MM.1S (cell line): ENCODE measurements at regions not wholly inside any gene's neighbourhood (a gene's known extent, or its start where the extent isn't known, plus 50 kb on each side); places are given as distances from the start of the nearest gene placed in this dataset.

Experiments
- DNase-seq: peaks from one replicate; pipeline ENCODE4 v3.0.0-alpha.2; 2015
- H2AFZ ChIP-seq: fragments of 300-600 bp; sonication (generic); 2 replicates; pipeline ENCODE4 v1.6.0; 2016; ENCODE audit warnings: antibody characterized with exemption, low read length
- H3F3A ChIP-seq: fragments of 300-600 bp; sonication (generic); 2 replicates; pipeline ENCODE4 v1.6.1; 2016; ENCODE audit warnings: mild to moderate bottlenecking, antibody characterized with exemption, low read length, moderate library complexity, mixed read lengths; ENCODE audit not compliant: insufficient read depth
- H3K27ac ChIP-seq: fragments of 300-600 bp; sonication (generic); 2 replicates; pipeline ENCODE4 v1.5.1; 2016; ENCODE audit warnings: mild to moderate bottlenecking, low read length
- H3K27me3 ChIP-seq: fragments of 300-600 bp; sonication (generic); replicated peaks from 2 replicates; pipeline ENCODE4 v1.6.0; 2016; ENCODE audit warnings: low read length; ENCODE audit not compliant: insufficient read depth
- H3K36me3 ChIP-seq: fragments of 300-600 bp; sonication (generic); replicated peaks from 2 replicates; pipeline ENCODE4 v1.6.1; 2016; ENCODE audit warnings: mild to moderate bottlenecking, low read length, mixed read lengths; ENCODE audit not compliant: insufficient read depth
- H3K4me1 ChIP-seq: fragments of 300-600 bp; sonication (generic); 2 replicates; pipeline ENCODE4 v1.6.1; 2016; ENCODE audit warnings: low read length, mixed read lengths
- H3K4me2 ChIP-seq: fragments of 300-600 bp; sonication (generic); 2 replicates; pipeline ENCODE4 v1.6.0; 2016; ENCODE audit warnings: low read depth, low read length
- H3K4me3 ChIP-seq: fragments of 300-600 bp; sonication (generic); 2 replicates; pipeline ENCODE4 v1.5.1; 2016; ENCODE audit warnings: low read length, mixed read lengths
- H3K79me2 ChIP-seq: fragments of 300-600 bp; sonication (generic); 2 replicates; pipeline ENCODE4 v1.6.1; 2016; ENCODE audit warnings: mixed run types, low read length, mixed read lengths
- H3K9ac ChIP-seq: fragments of 300-600 bp; sonication (generic); 2 replicates; pipeline ENCODE4 v1.6.1; 2016; ENCODE audit warnings: low read length, mixed read lengths
- H3K9me2 ChIP-seq: fragments of 300-600 bp; sonication (generic); replicated peaks from 2 replicates; pipeline ENCODE4 v1.6.1; 2016; ENCODE audit warnings: mild to moderate bottlenecking, low read length, mixed read lengths; ENCODE audit not compliant: insufficient read depth
- H3K9me3 ChIP-seq: fragments of 300-600 bp; sonication (generic); replicated peaks from 2 replicates; pipeline ENCODE4 v1.6.1; 2016; ENCODE audit warnings: mild to moderate bottlenecking, low read length, mixed read lengths; ENCODE audit not compliant: insufficient read depth
- H4K20me1 ChIP-seq: fragments of 300-600 bp; sonication (generic); 2 replicates; pipeline ENCODE4 v1.6.1; 2016; ENCODE audit warnings: mild to moderate bottlenecking, low read length, moderate library complexity, mixed read lengths; ENCODE audit not compliant: insufficient read depth
- CTCF ChIP-seq: fragments of 300-600 bp; sonication (generic); IDR thresholded peaks from 2 replicates; pipeline ENCODE4 v1.5.1; 2016; ENCODE audit warnings: antibody characterized with exemption, low read length, mixed read lengths
- EZH2 ChIP-seq: fragments of 300-600 bp; sonication (generic); optimal IDR thresholded peaks from 2 replicates; pipeline ENCODE3; 2017; ENCODE audit warnings: low read depth, mild to moderate bottlenecking, antibody characterized with exemption, low read length, mixed read lengths
- EZH2phosphoT487 ChIP-seq: fragments of 300-600 bp; sonication (generic); IDR thresholded peaks from 2 replicates; pipeline ENCODE4 v1.6.1; 2018; ENCODE audit warnings: antibody characterized with exemption, low read length

- no peak for TF ChIP-seq CTCF
- no peak for TF ChIP-seq EZH2phosphoT487
- no peak for TF ChIP-seq EZH2
- no peak for DNase-seq
- H3K9me3 ChIP-seq = no peaks in the 10 kb centered on the region
Measured at GRCh38 chr6:22925920-22926789, 356.8 kb downstream of the HDGFL1 start.

GRCh38 chr6:22926790-22927354, 357.5 kb downstream of the HDGFL1 start:
- H3K4me2 ChIP-seq = no peak overlapping the region
- no peaks in the 10 kb centered on the region for H3K4me1 ChIP-seq
- no peaks in the 10 kb centered on the region for H3K36me3 ChIP-seq
- H3K9me3 ChIP-seq = no peaks in the 10 kb centered on the region
- no peaks in the 10 kb centered on the region for H3F3A ChIP-seq
- no peak for DNase-seq
- H3K4me3 ChIP-seq = no peak overlapping the region
- no peak overlapping the region for H3K27ac ChIP-seq
- no peak overlapping the region for H3K9ac ChIP-seq
- H3K9me2 ChIP-seq = no peaks in the 10 kb centered on the region
- H2AFZ ChIP-seq = no peak overlapping the region
- no peaks in the 10 kb centered on the region for H3K79me2 ChIP-seq
- no peak for TF ChIP-seq CTCF
- no peak for TF ChIP-seq EZH2
- no peak for TF ChIP-seq EZH2phosphoT487
- H4K20me1 ChIP-seq = no peaks in the 10 kb centered on the region
- no peaks in the 10 kb centered on the region for H3K27me3 ChIP-seq

More at GRCh38 chr6:22925920-22926789, 356.8 kb downstream of the HDGFL1 start:
- no peaks in the 10 kb centered on the region for H3K79me2 ChIP-seq
- no peak overlapping the region for H3K27ac ChIP-seq
- H3K4me2 ChIP-seq = no peak overlapping the region
- no peaks in the 10 kb centered on the region for H3K27me3 ChIP-seq
- H3K9me2 ChIP-seq = no peaks in the 10 kb centered on the region
- H3K4me3 ChIP-seq = no peak overlapping the region
- no peak overlapping the region for H3K9ac ChIP-seq
- no peaks in the 10 kb centered on the region for H3K36me3 ChIP-seq
- H3F3A ChIP-seq = no peaks in the 10 kb centered on the region
- H3K4me1 ChIP-seq = no peaks in the 10 kb centered on the region
- H2AFZ ChIP-seq = no peak overlapping the region
- H4K20me1 ChIP-seq = no peaks in the 10 kb centered on the region

GRCh38 chr6:22928775-22929174, 359.4 kb downstream of the HDGFL1 start:
- no peaks in the 10 kb centered on the region for H3K27me3 ChIP-seq
- H3K4me2 ChIP-seq = no peak overlapping the region
- H3K36me3 ChIP-seq = no peaks in the 10 kb centered on the region
- no peak for DNase-seq
- TF ChIP-seq CTCF (no peak), EZH2 (no peak), EZH2phosphoT487 (no peak)
- H3F3A ChIP-seq = no peaks in the 10 kb centered on the region
- no peaks in the 10 kb centered on the region for H3K9me2 ChIP-seq
- no peak overlapping the region for H3K27ac ChIP-seq
- H3K79me2 ChIP-seq = no peaks in the 10 kb centered on the region
- no peak overlapping the region for H2AFZ ChIP-seq
- H3K9ac ChIP-seq = no peak overlapping the region
- no peak overlapping the region for H3K4me3 ChIP-seq
- H3K9me3 ChIP-seq = no peaks in the 10 kb centered on the region
- no peaks in the 10 kb centered on the region for H3K4me1 ChIP-seq
- H4K20me1 ChIP-seq = no peaks in the 10 kb centered on the region
